M059J (cell line): ENCODE measurements at regions not wholly inside any gene's neighbourhood (a gene's known extent, or its start where the extent isn't known, plus 50 kb on each side); places are given as distances from the start of the nearest gene placed in this dataset.
A peak's percentile ranks its signal among the peaks of the same experiment; 100 is the strongest.

Experiments
- DNase-seq: peaks from one replicate; pipeline ENCODE4 v3.0.0-alpha.2; 2012; ENCODE audit warnings: low read depth

GRCh38 chr22:22395245-22395644 lies 113.3 kb downstream of the ZNF280B start:
- no peak for DNase-seq

DNA sequence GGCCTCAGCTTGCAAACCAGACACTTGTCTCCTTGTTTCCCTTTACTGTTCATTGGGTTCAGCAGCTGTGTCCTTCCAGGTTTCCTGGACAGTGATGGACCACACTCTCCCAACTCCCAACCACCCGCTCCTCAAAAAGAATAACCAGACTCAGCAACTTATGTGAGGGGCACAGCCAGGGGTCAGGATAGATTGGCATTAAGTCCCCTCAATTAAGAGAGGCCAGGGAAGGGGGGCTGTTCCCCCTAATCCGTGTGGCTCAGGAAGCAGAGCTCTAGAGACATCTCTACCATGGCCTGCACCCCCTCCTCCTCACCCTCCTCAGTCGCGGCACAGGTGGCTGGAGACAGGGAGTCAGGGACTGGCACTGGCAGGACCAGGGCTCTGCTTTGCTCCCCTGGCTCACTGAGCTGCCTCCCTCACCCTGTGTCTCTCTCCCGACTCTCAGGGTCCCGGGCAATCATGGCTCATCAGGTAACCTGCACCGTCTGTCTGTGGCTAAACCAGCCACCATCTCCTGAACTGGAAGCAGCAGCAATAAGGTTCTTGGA lies 111.7 kb downstream of the ZNF280B start:
- DNase-seq = no peak

DNA sequence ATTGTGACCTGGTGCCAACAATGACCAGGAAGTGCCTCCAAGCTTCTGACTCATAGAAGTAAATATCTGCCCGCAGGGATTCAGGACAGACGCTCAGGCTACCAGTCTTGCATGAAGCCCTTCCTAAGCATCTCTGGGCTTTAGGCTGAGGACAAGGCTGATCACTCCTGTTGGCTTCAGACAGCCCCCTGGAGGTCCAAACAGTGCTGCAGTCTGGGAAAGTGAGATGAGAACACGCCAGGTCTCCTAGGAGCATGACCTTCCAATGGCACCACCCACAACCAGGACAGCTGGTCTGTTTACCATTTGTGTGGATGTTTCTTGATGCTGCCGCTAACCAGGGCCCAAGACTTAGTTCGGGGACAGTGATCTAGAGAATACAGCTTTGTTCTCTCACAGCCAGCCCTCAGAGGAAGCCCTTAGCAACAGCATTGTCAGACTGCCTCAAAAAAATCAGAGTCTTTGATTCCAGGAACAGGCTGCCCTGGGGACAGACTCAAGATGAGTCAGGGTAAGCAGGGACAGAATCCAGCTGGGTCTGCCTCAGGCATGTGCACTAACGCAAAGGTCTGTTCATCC lies 111.2 kb downstream of the ZNF280B start:
- DNase-seq = peak; percentile 84

DNA sequence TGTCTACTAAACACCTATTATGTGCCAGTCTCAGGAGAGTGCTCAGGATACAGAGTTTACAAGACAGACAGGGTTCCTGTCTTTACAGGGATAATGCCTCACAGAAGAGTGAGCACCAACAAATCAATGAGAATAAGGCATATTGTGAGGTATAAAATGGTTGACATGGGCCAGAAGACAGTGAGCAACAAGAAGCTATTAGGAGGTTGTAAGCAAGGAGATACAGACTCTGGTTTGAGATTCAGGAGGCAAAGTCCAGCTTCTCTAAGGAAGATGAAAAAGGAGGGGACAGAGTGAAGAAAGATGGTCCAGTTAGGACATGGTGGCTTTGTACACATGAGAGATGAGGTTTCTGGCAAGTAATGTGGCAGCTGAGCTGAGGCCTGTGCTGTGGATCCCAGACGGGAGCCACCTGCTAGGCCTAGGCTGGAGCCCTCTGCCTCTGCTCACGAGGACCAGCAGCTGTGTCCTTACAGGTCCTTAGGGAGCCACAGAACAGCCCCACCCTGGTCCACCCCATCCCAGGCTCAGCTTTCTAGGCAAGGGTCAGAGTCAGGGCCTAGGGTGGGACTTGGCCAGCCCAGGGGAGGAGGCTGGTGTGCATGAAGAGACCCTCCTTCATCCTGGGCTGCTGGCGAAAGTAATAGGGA lies 110.5 kb downstream of the ZNF280B start:
- peak; percentile 23 for DNase-seq

- no peak for DNase-seq
Observed at GRCh38 chr22:22398530-22399327, 109.8 kb downstream of the ZNF280B start.

GRCh38 chr22:22400099-22400498 lies 108.4 kb downstream of the ZNF280B start:
- DNase-seq = no peak

GRCh38 chr22:22400964-22401363 lies 107.6 kb downstream of the ZNF280B start:
- no peak for DNase-seq

DNA sequence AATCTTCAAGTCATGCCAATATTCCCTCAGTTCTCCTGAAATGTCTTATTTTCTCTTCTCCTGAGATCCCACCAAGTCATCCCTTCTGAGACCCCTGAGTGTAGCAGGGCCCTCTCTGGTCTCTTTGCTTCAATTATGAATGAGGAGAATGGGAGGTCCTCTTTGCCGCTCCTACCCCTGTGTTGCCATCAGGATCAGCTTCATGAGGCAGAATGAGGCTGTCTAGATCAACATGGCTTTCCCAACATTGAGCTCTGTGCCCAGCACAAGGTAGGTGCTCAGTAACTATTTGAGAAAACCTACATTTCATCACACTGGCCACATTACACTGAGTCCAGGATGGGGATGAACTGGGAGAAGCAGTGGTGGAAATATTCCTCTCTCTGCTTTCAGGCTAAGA lies 107.2 kb downstream of the ZNF280B start:
- DNase-seq = no peak

GRCh38 chr22:22403306-22403705 lies 105.2 kb downstream of the ZNF280B start:
- no peak for DNase-seq

GRCh38 chr22:22403771-22404170 lies 104.8 kb downstream of the ZNF280B start:
- no peak for DNase-seq

- DNase-seq = no peak
Observed at GRCh38 chr22:22404598-22405284, 103.8 kb downstream of the ZNF280B start.

DNA sequence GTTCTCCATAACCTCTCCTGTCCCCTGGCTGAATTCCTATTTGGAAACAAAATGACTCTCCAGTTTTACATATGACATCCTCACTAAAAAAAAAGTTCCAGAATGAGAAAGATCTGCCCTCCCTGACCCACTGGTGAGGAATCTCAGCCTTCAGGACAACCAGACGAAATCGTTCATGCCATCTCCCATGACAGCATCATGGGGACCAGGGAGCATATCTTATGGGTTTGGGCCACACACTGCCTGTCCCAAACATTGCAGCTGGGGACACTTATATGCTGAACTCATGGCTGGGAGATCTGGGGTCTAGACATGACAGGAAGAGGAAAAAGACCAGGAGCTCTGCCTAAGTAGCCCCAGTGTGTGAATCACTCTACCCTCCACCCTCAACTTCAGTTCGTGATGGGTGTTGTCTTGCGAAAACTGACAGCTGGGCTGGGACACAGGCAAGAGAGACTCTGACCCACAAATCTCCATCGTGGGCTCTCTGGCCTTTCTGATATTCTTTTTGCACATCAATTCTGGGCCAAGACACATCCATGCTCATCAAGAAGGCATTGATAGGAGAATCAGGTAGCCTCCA lies 102.0 kb downstream of the ZNF280B start:
- DNase-seq = no peak

GRCh38 chr22:22407061-22407460 lies 101.5 kb downstream of the ZNF280B start:
- DNase-seq = no peak

GRCh38 chr22:22408269-22408668 lies 100.3 kb downstream of the ZNF280B start:
- no peak for DNase-seq

GRCh38 chr22:22408731-22409696 lies 99.5 kb downstream of the ZNF280B start:
- DNase-seq = peak; percentile 3

GRCh38 chr22:22410121-22410520 lies 98.4 kb downstream of the ZNF280B start:
- no peak for DNase-seq

DNA sequence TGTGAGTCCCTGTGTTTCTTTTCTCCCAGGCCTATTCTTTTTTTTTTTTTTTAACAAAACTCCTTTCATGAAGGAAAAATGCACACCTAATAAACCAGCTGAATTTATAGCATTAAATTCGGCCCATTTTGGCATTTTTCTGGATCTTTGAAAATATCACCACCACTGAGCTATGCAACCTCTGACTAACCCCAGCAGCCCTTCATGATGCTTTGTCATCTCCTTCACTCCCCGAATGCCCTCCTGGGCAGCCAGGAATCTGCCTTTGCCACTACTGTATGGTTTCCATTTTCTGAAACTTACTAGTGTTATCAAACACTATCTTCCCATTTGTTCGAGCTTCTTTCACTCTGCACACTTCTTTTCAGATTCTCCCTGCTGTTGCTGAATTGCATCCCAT lies 97.9 kb downstream of the ZNF280B start:
- no peak for DNase-seq

DNA sequence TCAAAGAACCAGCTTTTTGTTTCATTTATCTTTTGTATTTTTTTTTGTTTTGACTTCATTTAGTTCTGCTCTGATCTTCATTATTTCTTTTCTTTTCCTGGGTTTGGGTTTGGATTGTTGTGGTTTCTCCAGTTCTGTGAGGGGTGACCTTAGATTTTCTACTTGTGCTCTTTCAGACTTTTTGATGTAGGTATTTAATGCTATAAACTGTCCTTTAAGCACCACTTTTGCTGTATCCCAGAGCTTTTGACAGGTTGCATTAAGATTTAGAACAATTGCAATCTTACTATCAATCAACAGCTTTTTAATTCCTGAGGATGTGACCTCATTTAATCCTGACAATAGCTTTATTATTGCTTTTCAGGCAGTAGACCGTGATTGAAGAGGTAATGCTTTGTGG lies 94.3 kb downstream of the ZNF280B start:
- DNase-seq = no peak

GRCh38 chr22:22417495-22418162 lies 90.9 kb downstream of the ZNF280B start:
- no peak for DNase-seq

- no peak for DNase-seq
Observed at GRCh38 chr22:22418163-22418549, 90.4 kb downstream of the ZNF280B start.
